GM12878 (cell line): ENCODE measurements at regions not wholly inside any gene's neighbourhood (a gene's known extent, or its start where the extent isn't known, plus 50 kb on each side); places are given as distances from the start of the nearest gene placed in this dataset.

Experiments
- ATAC-seq: fragments of 200-7000 bp; cut with Tn5 transposase; 3 replicates; pipeline ENCODE4 v1.9.1; 2020; ENCODE audit warnings: mild to moderate bottlenecking, moderate library complexity
- BruUV-seq: library from RNA; stranded (reverse); fragments of 400-500 nt; replicated peaks from 2 replicates; lab custom pipeline; 2021; lab: Mats Ljungman, UMichigan
- CTCF ChIA-PET: fragments of 300-600 bp; sonication (Branson Sonifier 250); formaldehyde crosslinking; extraction: SDS; loops from one replicate; lab custom pipeline; 2021; ENCODE audit warnings: inconsistent platforms; lab: Yijun Ruan, JAX
- POLR2A ChIA-PET: fragments of 350-600 bp; formaldehyde crosslinking; extraction: SDS; loops from one replicate; lab custom pipeline; 2021; ENCODE audit warnings: inconsistent platforms; lab: Charles Lee
- RAD21 ChIA-PET: fragments of 300-600 bp; sonication (Branson Sonifier 250); formaldehyde crosslinking; loops from one replicate; lab custom pipeline; 2023; ENCODE audit warnings: antibody characterized with exemption; ENCODE audit not compliant: unreplicated experiment; lab: Charles Lee
- SMC1A ChIA-PET: fragments of 300-600 bp; sonication (Branson Sonifier 250); formaldehyde crosslinking; loops from one replicate; lab custom pipeline; 2023; ENCODE audit not compliant: unreplicated experiment, uncharacterized antibody; lab: Charles Lee
- DNase-seq: peaks from one replicate; pipeline ENCODE4 v3.0.0-alpha.2; 2011; ENCODE audit warnings: low read depth, low spot score
- FAIRE-seq: peaks from 3 replicates; lab custom pipeline; 2011; peaks lifted over from hg19 to GRCh38; lab: Jason Lieb, UNC
- H2AFZ ChIP-seq: 2 replicates; pipeline ENCODE4 v1.6.0; 2011; ENCODE audit warnings: low read depth, low read length, control low read depth; ENCODE audit not compliant: control insufficient read depth
- H3K27ac ChIP-seq: 2 replicates; pipeline ENCODE4 v1.5.1; 2011; ENCODE audit warnings: control low read depth; ENCODE audit not compliant: control insufficient read depth, insufficient read depth
- H3K27me3 ChIP-seq, 2 experiments: replicated peaks in 1 of 2; 2 replicates each; pipeline versions ENCODE4 v1.6.0 to v1.6.1; 2011; ENCODE audit warnings: low read length in 1 of 2; ENCODE audit not compliant: control insufficient read depth in 2 of 2, insufficient read depth in 2 of 2
- H3K36me3 ChIP-seq, 2 experiments: 2 replicates each; pipeline ENCODE4 v1.5.1; 2011; ENCODE audit warnings: low read length in 1 of 2; ENCODE audit not compliant: control insufficient read depth in 2 of 2, insufficient read depth in 2 of 2
- H3K4me1 ChIP-seq: 2 replicates; pipeline ENCODE4 v1.6.1; 2011; ENCODE audit warnings: mild to moderate bottlenecking, low read length, moderate library complexity, mixed read lengths; ENCODE audit not compliant: control insufficient read depth, insufficient read depth
- H3K4me2 ChIP-seq: 2 replicates; pipeline ENCODE4 v1.6.0; 2011; ENCODE audit warnings: control low read depth; ENCODE audit not compliant: control insufficient read depth, insufficient read depth
- H3K4me3 ChIP-seq: fragments of 200-600 bp; sonication (generic); 2 replicates; pipeline ENCODE4 v1.5.1; 2016
- H3K79me2 ChIP-seq: 2 replicates; pipeline ENCODE4 v1.6.0; 2011; ENCODE audit warnings: low read length; ENCODE audit not compliant: control insufficient read depth, insufficient read depth
- H3K9ac ChIP-seq: 2 replicates; pipeline ENCODE4 v1.8.0; 2011; ENCODE audit warnings: low read length, control low read depth, mixed read lengths; ENCODE audit not compliant: control insufficient read depth, insufficient read depth
- H3K9me3 ChIP-seq: replicated peaks from 3 replicates; pipeline ENCODE4 v1.5.1; 2011; ENCODE audit warnings: mild to moderate bottlenecking, low read length; ENCODE audit not compliant: control insufficient read depth, insufficient read depth
- H4K20me1 ChIP-seq: 2 replicates; pipeline ENCODE4 v1.6.0; 2011; ENCODE audit not compliant: control insufficient read depth, insufficient read depth
- BRCA1 ChIP-seq: IDR thresholded peaks from 2 replicates; pipeline ENCODE4 v1.6.1; 2011; ENCODE audit warnings: low read depth, low read length, improper control_type of control experiment
- KDM1A ChIP-seq: fragments of 200-600 bp; sonication (generic); IDR thresholded peaks from 2 replicates; pipeline ENCODE4 v1.6.1; 2016; ENCODE audit warnings: borderline replicate concordance
- in situ Hi-C: fragments of 300-500 bp; cut with MboI; formaldehyde crosslinking; loops from 9 replicates; pipeline ENCODE4 v1.14.3; 2018; ENCODE audit warnings: mixed read lengths
- intact Hi-C: fragments of 100-400 bp; cut with micrococcal nuclease; formaldehyde crosslinking; loops from one replicate; pipeline ENCODE4 v1.14.2; 2022; ENCODE audit not compliant: unreplicated experiment
- TF ChIP-seq, protein P1 (sequence below): fragments of 450-650 bp; IDR thresholded peaks from 2 replicates; pipeline ENCODE4 v1.6.1; 2017; ENCODE audit warnings: borderline replicate concordance
- TF ChIP-seq, protein P2 (sequence below): fragments of 450-650 bp; IDR thresholded peaks from 2 replicates; pipeline ENCODE4 v1.6.1; 2017; ENCODE audit warnings: mild to moderate bottlenecking, low read depth, inconsistent platforms; ENCODE audit not compliant: poor library complexity, severe bottlenecking

DNA sequence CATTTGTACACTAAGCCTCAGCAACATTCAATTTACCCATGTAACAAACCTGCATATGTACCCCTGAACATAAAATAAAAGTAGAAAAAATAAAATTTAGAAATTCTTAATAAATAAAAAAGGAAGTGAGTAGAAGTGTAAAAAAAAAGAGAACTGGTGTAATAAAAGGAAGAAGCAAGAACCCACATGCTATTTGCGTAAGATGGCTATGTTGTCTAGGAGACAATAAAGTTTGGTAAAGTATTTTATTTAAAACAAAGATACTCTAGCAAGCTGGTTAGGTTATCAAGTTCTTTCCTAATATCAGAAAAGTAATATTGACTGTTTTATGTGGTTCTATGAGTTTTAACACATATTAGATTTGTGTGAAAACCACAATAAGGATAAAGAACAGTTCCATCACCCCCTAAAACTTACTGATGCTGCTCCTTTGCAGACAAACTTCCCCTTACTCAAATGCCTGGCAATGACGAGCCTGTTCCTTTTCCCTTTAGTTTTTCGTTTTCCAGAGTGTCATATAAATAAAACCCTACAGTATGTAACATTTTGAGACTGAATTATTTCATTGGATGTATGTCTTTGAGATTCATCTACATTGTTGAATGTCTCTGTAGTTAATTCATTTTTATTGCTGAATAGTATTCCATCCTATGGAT is 98.9 kb downstream of the TNFSF13B start (continued):
- TF ChIP-seq, protein P1, sequence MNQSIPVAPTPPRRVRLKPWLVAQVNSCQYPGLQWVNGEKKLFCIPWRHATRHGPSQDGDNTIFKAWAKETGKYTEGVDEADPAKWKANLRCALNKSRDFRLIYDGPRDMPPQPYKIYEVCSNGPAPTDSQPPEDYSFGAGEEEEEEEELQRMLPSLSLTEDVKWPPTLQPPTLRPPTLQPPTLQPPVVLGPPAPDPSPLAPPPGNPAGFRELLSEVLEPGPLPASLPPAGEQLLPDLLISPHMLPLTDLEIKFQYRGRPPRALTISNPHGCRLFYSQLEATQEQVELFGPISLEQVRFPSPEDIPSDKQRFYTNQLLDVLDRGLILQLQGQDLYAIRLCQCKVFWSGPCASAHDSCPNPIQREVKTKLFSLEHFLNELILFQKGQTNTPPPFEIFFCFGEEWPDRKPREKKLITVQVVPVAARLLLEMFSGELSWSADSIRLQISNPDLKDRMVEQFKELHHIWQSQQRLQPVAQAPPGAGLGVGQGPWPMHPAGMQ = no peak
- no peak for TF ChIP-seq BRCA1

DNA sequence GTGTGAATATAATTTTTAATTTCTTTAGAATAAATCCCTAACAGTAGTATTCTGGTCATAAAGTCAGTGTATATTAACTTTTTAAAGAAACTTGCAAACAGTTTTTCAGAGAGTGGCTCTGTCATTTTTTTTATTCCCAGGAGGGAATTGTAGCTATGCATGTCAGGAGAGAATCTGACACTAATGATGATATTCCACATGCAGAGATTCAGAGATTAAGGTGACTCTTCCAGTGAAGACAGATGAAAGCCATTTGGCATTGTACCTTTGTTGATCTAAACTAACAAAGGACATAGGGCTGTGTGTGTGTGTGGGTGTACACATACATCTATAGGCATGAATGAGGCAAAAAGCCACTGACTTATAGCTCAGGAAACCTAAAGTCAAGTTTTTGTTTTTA is 99.9 kb downstream of the TNFSF13B start:
- ChIA-PET CTCF (interaction anchor here (1.7 kb wide), 1 partner anchor 526 kb away, joined by 4 read pairs; no protein-coding TSS in a partner anchor), POLR2A (no interaction called here), RAD21 (interaction anchor here (0.8 kb wide), 1 partner anchor 205 kb away, joined by 3 read pairs; no protein-coding TSS in a partner anchor), SMC1A (interaction anchor here (1.0 kb wide), 1 partner anchor 16 kb away, joined by 3 read pairs; no protein-coding TSS in a partner anchor)
- intact Hi-C loops (no loop called here), in situ Hi-C loops (no loop called here)
- H3K27me3 ChIP-seq = no peaks in the 10 kb centered on the region
- H4K20me1 ChIP-seq = no peaks in the 10 kb centered on the region
- TF ChIP-seq, protein P2, sequence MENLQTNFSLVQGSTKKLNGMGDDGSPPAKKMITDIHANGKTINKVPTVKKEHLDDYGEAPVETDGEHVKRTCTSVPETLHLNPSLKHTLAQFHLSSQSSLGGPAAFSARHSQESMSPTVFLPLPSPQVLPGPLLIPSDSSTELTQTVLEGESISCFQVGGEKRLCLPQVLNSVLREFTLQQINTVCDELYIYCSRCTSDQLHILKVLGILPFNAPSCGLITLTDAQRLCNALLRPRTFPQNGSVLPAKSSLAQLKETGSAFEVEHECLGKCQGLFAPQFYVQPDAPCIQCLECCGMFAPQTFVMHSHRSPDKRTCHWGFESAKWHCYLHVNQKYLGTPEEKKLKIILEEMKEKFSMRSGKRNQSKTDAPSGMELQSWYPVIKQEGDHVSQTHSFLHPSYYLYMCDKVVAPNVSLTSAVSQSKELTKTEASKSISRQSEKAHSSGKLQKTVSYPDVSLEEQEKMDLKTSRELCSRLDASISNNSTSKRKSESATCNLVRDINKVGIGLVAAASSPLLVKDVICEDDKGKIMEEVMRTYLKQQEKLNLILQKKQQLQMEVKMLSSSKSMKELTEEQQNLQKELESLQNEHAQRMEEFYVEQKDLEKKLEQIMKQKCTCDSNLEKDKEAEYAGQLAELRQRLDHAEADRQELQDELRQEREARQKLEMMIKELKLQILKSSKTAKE = no peak
- no peak for TF ChIP-seq KDM1A
- no peak overlapping the region for H3K4me2 ChIP-seq
- FAIRE-seq (no peak), DNase-seq (no peak), ATAC-seq (no peak)
- H3K4me1 ChIP-seq = no peaks in the 10 kb centered on the region
- H3K4me3 ChIP-seq = no peak overlapping the region
- no peaks in the 10 kb centered on the region for H3K9me3 ChIP-seq
- no peak overlapping the region for H3K9ac ChIP-seq
- H2AFZ ChIP-seq = no peak overlapping the region
- H3K27ac ChIP-seq = no peak overlapping the region
- H3K79me2 ChIP-seq = no peaks in the 10 kb centered on the region
- H3K36me3 ChIP-seq = no peaks in the 10 kb centered on the region
- BruUV-seq = no TSS peak
